GM18861 (cell line): ENCODE measurements at regions not wholly inside any gene's neighbourhood (a gene's known extent, or its start where the extent isn't known, plus 50 kb on each side); places are given as distances from the start of the nearest gene placed in this dataset.

Source experiments
- ATAC-seq: cut with Tn5 transposase; IDR thresholded peaks from one replicate; pipeline ENCODE4 v1.9.1; 2021; ENCODE audit not compliant: unreplicated experiment

DNA sequence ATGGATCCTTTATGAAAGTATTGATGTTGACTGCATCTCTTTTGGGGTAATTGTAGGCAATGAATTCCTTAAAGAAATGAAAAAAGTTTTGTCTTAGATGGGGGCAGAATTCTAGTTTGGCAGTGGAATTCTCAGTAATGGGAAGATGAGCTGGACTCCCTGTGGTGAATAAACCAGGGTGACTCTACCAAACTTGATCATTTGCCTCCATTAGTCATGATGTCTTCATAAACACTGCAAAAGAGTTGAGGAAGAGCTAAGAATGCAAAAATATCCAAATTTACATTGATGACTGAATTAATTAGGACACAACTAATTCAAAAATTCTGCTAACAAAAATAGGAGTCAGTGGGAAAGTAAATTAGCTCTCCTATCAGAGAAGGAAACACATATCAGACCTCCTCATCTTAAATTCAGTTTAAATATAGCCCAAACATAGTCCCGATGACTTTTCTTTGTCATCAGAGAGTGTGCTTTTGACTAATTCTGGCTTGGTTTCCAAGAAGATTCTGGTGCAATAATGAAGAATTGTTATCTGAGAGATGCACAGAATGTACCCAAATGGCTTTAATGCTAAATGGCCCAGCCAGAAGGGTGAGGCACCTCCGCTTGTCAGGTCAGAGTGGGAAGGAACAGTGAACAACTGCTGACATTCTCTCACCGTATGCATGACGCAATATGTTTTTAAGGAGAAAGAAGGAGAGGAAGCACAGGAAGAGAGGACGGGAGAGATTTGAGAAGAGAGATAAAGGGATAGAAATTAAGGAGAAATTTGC is 525.1 kb downstream of the LMO4 start:
- ATAC-seq: no peak

DNA sequence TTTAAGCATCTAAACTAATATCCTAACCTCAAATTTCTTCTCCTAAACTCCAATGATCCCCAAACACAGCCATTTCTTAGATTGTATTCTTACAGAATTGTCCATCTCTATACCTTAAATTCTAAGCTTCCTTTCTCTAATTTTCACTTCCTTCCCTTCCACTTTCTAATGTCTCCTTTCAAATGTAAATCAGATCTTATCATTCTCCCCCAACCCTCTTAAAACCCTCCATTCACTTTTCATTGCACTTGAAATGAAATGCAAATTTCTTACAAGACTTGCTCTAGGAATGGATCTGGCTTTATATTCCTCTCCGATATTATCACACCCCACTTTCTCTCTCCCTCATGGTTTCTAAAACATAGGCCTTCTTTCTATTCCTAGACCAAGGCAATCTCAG is 534.6 kb downstream of the LMO4 start:
- no peak for ATAC-seq

DNA sequence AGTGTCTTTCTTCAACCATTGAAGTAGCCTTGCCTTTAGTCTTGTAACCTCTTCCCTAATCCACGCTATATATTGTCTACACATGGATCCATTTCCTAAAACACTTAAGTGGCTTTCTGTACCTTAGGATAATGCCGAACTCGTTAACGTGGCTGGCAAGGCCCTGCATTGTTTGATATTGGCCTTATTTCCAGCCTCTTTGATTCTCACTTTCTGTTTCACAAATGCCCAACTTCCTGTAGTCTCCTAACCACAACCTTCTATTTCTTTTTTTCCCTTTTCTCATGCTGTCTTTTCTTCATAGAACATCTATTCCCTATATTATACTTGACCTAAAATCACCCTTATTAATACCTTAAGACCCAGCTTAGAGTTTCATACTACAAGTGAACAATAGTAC is 536.0 kb downstream of the LMO4 start:
- peak; percentile 60 for ATAC-seq

DNA sequence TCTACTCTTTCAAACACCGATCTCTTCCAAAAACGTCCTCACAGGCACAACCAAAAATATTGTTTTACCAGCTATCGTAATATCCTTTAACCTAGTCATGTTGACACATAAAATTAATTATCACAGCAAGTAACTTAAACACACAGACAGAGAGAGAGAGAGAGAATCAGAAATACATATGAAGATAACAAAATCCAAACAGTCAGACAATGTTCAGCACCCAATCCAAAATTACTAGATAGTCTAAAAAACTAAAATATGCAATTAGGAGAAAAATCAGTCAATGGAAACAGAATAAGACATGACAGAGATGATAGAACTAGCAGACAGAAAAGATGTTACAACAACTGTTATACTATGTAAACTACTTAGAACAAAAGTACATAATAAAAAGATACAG is 537.7 kb downstream of the LMO4 start:
- ATAC-seq: no peak

DNA sequence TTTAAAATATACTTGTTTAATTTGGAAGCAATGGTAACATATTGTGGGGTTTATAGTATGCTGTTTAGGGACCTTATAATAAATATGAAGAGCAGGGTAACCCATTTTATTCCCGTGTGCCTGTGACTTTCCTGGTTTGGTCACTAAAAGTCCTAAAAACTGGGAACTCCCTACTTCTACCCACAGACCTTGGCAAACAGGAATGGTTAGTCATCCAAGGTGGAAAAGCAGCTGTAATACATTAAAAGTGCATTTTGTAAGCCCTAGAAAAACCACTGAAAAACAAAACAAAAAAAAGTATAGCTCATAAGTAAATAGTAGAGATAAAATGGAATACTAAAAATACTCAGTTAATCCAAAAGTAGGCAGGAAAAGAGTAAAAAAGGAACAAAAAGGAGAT is 538.9 kb downstream of the LMO4 start:
- no peak for ATAC-seq

DNA sequence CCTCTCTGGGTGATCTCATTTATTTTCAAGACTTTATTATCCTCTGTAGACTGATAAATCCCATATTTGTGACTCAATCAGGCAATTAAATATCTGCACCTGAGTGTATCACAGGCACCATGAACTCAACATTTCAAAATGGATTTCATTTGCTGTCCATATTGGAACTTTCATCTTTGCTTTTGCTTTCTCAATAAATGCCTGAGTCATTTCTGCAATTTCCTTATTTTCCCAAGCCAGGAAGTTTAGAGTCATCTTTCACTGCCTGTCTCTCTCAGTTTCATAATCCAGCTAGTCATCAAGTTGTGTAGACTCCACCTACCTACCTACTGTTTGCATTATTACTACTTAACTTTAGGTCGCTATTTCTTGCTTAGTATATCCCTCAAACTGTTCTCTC is 540.9 kb downstream of the LMO4 start:
- no peak for ATAC-seq

DNA sequence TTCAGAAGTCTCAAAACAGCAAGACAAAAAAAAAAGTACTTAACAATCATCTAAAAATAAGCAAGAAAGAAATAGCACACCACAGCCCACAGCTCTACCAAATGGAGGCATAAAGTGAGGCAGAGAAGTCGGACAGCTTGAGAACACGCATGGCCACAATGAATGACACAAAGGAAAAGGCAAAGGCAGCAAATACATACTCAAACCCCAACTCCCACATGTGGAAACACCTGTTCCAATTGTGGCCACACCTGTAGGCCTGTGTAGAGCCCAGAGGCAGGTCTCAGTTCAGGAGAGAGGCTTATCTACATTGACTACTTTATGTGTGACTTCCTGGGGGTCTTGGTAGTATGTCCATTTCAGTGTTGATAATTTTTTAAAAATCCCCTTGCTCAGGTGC is 543.5 kb downstream of the LMO4 start:
- ATAC-seq: no peak

DNA sequence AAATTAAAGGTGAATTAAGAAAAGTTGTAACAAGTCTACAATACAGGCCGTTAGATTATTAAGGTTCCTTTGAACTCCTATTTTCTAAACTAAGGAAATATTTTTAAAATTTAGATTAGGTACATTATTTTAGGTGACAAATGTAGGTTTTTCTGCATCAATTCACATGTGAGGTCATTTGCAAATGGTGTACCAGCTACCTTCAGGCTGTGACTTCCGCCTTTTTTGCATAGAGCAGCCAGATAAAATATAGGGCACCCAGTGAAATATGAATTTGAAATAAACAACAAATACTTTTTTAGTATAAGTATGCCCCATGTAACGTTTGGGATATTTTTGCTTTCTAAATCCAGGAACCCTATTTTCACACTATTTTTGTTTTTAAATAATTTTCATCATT is 544.0 kb downstream of the LMO4 start:
- ATAC-seq: peak; percentile 51

DNA sequence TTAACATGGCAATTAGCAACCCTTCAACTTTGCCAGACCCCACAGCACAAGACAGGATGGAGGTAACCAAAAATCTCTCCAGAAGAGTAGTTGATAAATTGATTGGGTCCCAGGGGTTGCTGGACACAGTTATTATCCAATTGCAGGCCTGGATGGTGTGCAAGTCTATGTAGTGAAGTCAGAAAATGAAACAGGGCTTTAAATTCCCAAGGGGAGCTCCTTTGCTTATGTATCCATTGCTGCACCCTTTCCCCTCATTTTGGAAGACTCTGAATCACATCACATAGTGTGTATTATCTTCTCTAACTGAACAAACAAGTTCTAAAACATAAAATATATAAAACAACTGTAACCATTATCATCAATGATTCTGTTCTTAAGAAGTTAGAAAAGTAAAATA is 550.2 kb downstream of the LMO4 start:
- ATAC-seq: no peak

DNA sequence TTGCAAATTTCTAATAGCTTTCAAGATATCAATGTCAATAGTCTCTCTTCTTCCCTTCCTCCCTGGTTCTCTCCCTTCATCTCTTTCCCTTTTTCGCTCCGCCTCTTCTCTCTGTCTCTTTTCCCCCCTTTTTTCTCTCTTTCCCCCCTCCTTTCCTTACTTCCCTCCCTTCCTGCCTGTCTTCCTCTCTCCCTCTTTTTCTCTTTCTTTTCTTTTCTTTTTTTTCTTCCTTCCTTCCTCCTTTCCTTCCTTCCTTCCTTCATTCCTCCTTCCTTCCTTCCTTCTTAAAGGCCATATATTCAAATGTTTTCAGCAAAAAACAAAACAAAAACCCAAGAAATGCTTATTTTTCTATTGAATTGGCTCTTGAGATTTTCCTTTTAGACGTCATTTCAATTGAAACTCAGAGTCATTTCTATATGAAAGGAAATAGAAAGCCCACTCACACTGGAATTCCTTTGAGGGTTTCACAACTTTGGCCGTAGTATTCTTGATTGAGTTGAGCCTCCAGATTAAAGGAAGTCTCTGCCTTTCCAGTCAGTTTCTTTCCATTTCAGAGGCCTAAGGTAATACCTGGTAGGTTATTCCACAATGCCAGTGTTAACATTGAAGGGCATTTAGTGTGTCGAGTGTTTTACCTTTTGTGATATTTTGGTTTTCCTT is 551.5 kb downstream of the LMO4 start:
- ATAC-seq: no peak

DNA sequence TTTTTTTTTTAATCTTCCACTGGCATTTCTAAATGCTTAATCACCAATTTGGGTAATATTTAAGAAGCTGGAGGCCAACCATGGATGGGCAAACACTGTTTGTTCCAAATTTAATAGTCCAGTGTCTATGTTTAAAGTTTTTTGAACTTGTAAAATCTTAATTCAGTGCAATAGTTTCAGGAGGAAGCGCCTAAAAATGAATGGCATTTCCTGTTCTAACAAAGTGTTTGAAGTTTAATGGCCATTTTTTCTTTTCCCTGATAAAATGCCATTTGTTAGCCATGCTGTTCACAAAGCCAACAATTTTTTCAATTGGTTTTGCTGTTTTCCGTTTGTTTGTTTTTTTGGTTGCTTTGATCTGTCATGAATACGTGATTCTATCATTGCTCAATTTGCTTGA is 552.1 kb downstream of the LMO4 start:
- no peak for ATAC-seq

DNA sequence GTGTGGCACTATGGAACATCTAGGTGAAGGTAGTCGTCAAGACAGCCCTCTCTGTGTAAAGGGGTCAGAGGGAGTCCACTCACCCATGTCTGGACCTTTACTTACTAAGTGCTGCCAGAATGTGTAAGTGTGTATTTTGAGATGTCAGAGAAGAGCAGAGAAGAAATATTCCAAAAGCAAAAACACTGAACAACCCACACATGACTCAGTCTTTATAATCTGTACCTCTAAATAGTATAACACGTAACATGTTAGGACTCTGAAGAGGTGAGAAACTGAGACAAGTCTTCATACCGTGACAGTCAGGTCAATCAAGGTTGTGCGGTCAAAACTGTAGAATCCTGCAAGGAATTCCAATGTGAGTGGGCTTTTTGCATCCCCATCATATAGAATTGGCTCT is 555.2 kb downstream of the LMO4 start:
- no peak for ATAC-seq

DNA sequence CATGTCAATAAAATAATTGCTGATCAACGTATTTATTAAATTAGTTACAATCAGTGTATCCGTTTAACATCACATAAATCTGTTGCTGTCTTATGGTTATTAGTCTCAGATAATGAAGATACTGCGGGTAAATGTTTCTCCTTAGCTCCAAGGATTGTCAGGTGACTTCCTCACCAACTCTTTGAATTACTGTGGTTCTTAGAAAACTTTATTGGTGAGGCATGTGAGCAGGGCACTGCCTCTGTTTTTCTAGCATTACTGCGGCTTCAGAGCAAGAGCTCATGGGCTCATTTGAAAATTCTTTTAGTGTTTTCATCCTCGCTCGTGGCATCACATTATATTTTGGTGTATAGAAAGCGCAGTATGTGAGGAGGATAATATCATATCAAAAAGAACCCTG is 555.9 kb downstream of the LMO4 start:
- no peak for ATAC-seq

DNA sequence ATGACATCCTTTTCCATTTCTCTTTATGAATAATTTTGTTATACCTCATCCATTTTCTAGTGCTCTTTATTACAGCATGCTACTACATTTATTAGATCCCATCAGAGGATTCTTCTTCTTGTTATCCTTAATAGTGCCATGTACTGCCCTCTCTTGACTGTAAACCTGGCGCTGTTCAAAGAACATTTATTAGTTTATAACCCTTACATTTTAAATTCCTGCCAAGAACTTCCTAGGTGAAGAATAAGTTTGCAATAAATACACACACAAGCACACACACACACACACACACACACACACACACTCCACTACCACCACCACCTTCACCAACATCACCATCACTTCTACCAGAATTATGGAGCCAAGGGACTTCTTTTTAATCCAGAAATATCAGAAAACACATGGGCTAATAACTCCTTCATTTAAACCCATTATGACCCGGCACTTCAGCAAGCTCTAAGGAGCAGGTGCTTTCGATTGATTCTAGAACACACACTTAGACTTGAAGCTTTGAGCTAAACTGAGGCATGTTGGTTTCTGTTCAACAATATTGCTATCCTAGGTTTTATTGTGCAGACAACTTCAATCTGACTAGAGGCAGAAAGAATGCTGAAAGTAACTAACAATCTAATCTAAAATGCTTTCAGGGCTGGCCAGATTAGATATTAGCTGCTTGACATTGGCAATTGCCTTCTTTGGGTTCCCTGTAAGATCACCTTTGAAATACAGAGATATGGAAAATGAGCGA is 556.8 kb downstream of the LMO4 start:
- no peak for ATAC-seq

DNA sequence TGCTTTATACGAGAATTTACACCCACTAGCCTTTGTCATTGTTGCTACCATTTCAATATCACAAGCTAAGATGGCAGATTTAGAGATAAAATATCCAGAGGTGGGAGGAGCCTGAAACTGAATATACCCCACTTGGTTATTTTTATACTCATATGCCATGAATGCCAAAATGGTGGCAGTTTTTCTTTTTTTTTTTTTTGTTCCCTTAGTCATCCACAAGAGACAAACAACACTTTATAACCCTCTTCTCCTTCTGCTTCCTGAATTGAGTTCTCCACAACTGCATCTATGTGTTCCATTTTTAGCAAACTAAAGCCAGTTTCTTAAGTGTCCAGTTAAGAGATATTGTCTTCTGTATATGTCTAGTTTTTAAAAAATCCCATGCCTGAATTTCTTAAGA is 558.4 kb downstream of the LMO4 start:
- ATAC-seq: no peak

DNA sequence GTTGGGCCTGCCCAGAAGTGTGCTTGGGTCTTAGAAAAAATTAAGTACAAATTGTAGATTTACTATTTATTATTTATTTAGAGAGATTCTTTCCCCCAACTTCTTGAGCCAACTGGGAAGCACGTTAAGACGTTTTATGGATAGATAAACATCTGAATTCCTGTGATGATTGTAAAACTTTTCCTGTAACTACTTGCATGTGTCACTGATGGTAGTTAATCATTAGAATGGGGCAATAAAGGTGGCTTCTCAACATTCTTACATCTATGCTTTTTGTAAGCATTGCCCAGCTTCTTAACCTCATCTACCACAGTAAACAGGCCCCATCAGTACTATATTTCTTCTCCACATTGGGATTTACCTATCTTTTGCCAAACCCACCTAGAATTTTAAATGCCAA is 559.8 kb downstream of the LMO4 start:
- no peak for ATAC-seq

DNA sequence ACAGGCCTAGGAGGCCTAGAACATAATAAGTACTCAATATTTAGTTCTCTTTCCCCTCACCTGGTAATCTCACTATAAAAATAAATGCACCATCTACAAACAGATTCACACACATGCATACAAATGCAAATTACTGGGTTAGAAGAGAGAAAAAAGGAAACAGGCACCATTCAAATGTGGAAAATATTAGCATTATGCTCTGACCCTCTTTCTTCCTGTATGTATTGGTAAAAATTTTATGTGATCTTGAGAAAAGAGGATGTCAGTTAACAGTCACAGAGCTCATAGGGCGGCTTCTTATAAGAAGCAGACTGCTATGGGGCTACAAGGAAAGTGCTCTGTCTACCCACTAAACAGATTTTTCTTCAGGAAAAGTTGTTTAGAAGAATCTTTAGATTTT is 565.4 kb downstream of the LMO4 start:
- ATAC-seq: peak; percentile 80

DNA sequence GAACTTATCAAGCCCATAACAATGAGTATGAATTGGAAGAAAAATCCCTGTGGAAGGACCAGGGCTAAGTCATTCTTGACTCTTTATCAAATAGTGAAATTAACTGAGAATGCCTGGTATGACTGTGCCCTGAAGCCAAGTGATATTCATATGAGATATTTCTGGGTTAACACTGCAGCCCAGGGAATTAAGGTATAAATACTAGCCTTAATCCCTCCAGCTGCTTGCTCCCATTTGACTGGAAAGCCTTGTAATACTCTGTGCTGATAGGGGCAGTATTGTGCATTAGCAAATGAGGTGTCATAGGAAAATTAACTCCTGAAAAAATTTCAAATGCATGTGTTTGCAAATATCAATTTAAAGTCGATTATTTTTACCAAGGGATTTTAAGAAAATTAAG is 568.8 kb downstream of the LMO4 start:
- ATAC-seq: no peak

DNA sequence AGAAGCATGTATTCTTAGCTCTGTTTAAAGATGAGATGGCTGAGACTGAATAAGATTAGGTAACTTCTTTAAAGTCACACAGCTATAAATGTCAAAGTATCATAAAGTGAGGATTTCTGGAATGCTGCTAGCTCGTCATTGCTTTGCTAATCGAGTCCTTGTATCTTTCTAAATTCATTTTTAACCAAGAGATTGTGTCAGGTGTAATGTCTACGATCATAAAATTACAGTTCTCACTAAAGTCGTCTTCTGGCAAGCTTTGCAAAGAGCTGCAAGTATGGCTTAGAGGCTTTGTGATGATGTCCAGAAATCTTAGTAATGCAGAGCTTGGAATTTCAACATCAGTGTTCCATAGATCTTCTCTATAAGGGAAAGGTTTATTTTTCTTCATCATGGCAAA is 569.8 kb downstream of the LMO4 start:
- no peak for ATAC-seq

DNA sequence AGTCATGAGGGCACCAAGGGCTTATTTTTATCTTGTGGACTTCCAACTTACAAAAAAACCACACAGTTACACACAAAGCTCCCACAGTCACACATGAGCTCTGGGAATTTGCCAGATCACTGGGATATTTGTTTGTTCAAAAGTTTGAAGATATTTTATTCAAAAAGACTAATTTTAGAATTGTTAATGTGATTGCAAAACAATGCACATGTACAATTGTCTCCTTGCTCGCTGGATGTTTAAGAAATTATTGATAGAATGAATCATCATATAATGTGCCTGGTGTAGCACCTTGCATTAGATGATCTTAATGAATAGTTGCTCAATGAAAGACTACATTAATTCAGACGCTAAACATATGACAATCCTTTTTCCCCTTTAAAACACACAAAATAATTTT is 570.3 kb downstream of the LMO4 start:
- no peak for ATAC-seq

DNA sequence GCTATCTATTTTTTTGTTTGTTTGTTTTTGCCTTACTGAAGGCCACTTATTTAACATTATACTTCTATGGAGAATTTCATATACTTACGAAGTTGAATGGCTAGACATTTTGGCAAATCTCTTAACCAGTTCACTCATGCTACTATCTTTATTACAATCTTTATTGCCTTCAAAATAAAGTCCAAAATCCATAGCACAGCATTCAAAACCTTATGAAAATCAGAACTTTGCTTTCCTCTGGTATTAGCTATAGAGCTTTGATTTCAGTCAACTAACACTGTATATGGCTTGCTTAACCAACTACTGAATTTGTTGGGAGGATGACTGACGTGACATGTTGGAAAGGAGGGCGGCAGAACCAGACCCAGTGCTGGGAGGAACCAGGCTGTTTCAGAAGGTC is 571.1 kb downstream of the LMO4 start:
- ATAC-seq: no peak

DNA sequence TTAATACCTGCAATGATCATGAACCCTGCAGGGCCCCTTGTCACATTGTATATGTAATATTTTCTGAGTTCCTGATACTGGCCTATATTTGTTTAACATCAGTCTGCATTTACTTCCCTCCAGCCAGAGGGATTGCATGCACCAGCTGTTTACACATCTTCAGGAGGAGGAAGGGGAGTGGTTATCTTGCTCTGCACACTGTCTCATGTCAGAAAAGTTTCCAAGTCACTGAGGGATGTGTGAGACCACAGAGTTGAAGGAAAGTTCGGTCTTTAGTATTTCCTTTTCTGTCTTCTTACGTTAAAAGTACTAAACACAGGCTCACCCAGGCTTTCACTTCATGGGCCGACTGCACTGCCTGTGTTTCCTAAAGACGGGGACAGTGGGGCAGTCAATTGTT is 574.1 kb downstream of the LMO4 start:
- peak; percentile 46 for ATAC-seq
